ENCODE measurements at regions not wholly inside any gene's neighbourhood (a gene's known extent, or its start where the extent isn't known, plus 50 kb on each side); places are given as distances from the start of the nearest gene placed in this dataset.
"Not testable (repeated sequence)": the region's sequence is repeated elsewhere in the genome, so short reads cannot be mapped to it uniquely, and the experiment has no call there.

GRCh38 chr18:1805521-1805920, 765.8 kb downstream of the METTL4 start:
- intact Hi-C loops (cut with micrococcal nuclease), result no loop called here

- intact Hi-C loops (cut with micrococcal nuclease), result no loop called here
Observed at GRCh38 chr18:1806884-1807615, 764.3 kb downstream of the METTL4 start.

- intact Hi-C loops (cut with micrococcal nuclease), result no loop called here
Observed at GRCh38 chr18:1811282-1811681, 760.0 kb downstream of the METTL4 start.

- intact Hi-C loops (cut with micrococcal nuclease), result no loop called here
Observed at GRCh38 chr18:1825296-1825695, 746.0 kb downstream of the METTL4 start.

- intact Hi-C loops (cut with micrococcal nuclease), result no loop called here
Observed at GRCh38 chr18:1840878-1841277, 730.4 kb downstream of the METTL4 start.

- intact Hi-C loops (cut with micrococcal nuclease), result no loop called here
Observed at GRCh38 chr18:1846640-1847039, 724.7 kb downstream of the METTL4 start.

GRCh38 chr18:1848716-1849115, 722.6 kb downstream of the METTL4 start:
- intact Hi-C loops (cut with micrococcal nuclease), result no loop called here

- intact Hi-C loops (cut with micrococcal nuclease), result no loop called here
Observed at GRCh38 chr18:1849386-1849785, 721.9 kb downstream of the METTL4 start.

GRCh38 chr18:1857281-1857680, 714.0 kb downstream of the METTL4 start:
- intact Hi-C loops (cut with micrococcal nuclease), result not testable (repeated sequence)

GRCh38 chr18:1861473-1861872, 709.8 kb downstream of the METTL4 start:
- intact Hi-C loops (cut with micrococcal nuclease), result no loop called here

- intact Hi-C loops (cut with micrococcal nuclease), result no loop called here
Observed at GRCh38 chr18:1865869-1866268, 705.4 kb downstream of the METTL4 start.

GRCh38 chr18:1872274-1872673, 699.0 kb downstream of the METTL4 start:
- intact Hi-C loops (cut with micrococcal nuclease), result no loop called here

GRCh38 chr18:1875219-1875618, 696.1 kb downstream of the METTL4 start:
- intact Hi-C loops (cut with micrococcal nuclease), result no loop called here

GRCh38 chr18:1884623-1885022, 686.7 kb downstream of the METTL4 start:
- intact Hi-C loops (cut with micrococcal nuclease), result no loop called here

- intact Hi-C loops (cut with micrococcal nuclease), result loop anchor here (10.0 kb wide), 1 partner anchor 57 kb away; no protein-coding TSS in a partner anchor
Observed at GRCh38 chr18:1891641-1892040, 679.7 kb downstream of the METTL4 start.

GRCh38 chr18:1892191-1892590, 679.1 kb downstream of the METTL4 start:
- intact Hi-C loops (cut with micrococcal nuclease), result loop anchor here (10.0 kb wide), 1 partner anchor 57 kb away; no protein-coding TSS in a partner anchor

- intact Hi-C loops (cut with micrococcal nuclease), result loop anchor here (10.0 kb wide), 1 partner anchor 61 kb away; no protein-coding TSS in a partner anchor
Observed at GRCh38 chr18:1895456-1896185, 675.7 kb downstream of the METTL4 start.

GRCh38 chr18:1906421-1906820, 664.9 kb downstream of the METTL4 start:
- intact Hi-C loops (cut with micrococcal nuclease), result no loop called here

- intact Hi-C loops (cut with micrococcal nuclease), result no loop called here
Observed at GRCh38 chr18:1907470-1908206, 663.7 kb downstream of the METTL4 start.

- intact Hi-C loops (cut with micrococcal nuclease), result no loop called here
Observed at GRCh38 chr18:1914489-1914888, 656.8 kb downstream of the METTL4 start.

- intact Hi-C loops (cut with micrococcal nuclease), result no loop called here
Observed at GRCh38 chr18:1916869-1917523, 654.3 kb downstream of the METTL4 start.

Measured in T-helper 1 cell treated with Interleukin-12 subunit alpha and Interleukin-12 subunit beta and Interleukin-4 antibody, amounts not matched to agents 30 ng/mL and 1 ng/mL, for 36 hours (primary cell).